GM23338 (cell line): ENCODE measurements at regions not wholly inside any gene's neighbourhood (a gene's known extent, or its start where the extent isn't known, plus 50 kb on each side); places are given as distances from the start of the nearest gene placed in this dataset.

ENCODE experiments used
- ATAC-seq: fragments of 200-7000 bp; cut with Tn5 transposase; 3 replicates; pipeline ENCODE4 v1.9.1; 2020
- DNase-seq: peaks from one replicate; pipeline ENCODE4 v3.0.0-alpha.2; 2015; ENCODE audit warnings: low spot score
- H2AFZ ChIP-seq: fragments of 200-600 bp; sonication (generic); 2 replicates; pipeline ENCODE4 v1.8.0; 2016; ENCODE audit warnings: antibody characterized with exemption, mild to moderate bottlenecking, moderate library complexity
- H3F3A ChIP-seq: fragments of 200-600 bp; sonication (generic); replicated peaks from 2 replicates; pipeline ENCODE4 v1.8.0; 2017; ENCODE audit warnings: antibody characterized with exemption, mixed run types, low read depth
- H3K27ac ChIP-seq: fragments of 200-600 bp; sonication (generic); 2 replicates; pipeline ENCODE4 v1.6.1; 2016; ENCODE audit warnings: low read depth
- H3K27me3 ChIP-seq: fragments of 200-600 bp; sonication (generic); 2 replicates; pipeline ENCODE4 v1.8.0; 2016; ENCODE audit warnings: mild to moderate bottlenecking, mixed run types, moderate library complexity; ENCODE audit not compliant: insufficient read depth
- H3K36me3 ChIP-seq: fragments of 200-600 bp; sonication (generic); 2 replicates; pipeline ENCODE4 v1.8.0; 2016; ENCODE audit warnings: mild to moderate bottlenecking; ENCODE audit not compliant: insufficient read depth
- H3K4me1 ChIP-seq: fragments of 200-600 bp; sonication (generic); 2 replicates; pipeline ENCODE4 v1.8.0; 2016; ENCODE audit warnings: mild to moderate bottlenecking, moderate library complexity; ENCODE audit not compliant: insufficient read depth
- H3K4me2 ChIP-seq: fragments of 200-600 bp; sonication (generic); 2 replicates; pipeline ENCODE4 v1.7.1; 2017; ENCODE audit warnings: mixed run types
- H3K4me3 ChIP-seq: fragments of 200-600 bp; sonication (generic); 2 replicates; pipeline ENCODE4 v1.6.1; 2016; ENCODE audit warnings: mixed run types
- H3K79me2 ChIP-seq: fragments of 200-600 bp; sonication (generic); replicated peaks from 2 replicates; pipeline ENCODE4 v1.8.0; 2017; ENCODE audit warnings: mild to moderate bottlenecking; ENCODE audit not compliant: insufficient read depth
- H3K9me2 ChIP-seq: fragments of 200-600 bp; sonication (generic); 2 replicates; pipeline ENCODE4 v1.8.0; 2017; ENCODE audit not compliant: insufficient read depth
- H4K20me1 ChIP-seq: fragments of 200-600 bp; sonication (generic); replicated peaks from 2 replicates; pipeline ENCODE4 v1.8.0; 2017; ENCODE audit warnings: mild to moderate bottlenecking; ENCODE audit not compliant: insufficient read depth
- H3K27ac Mint-ChIP-seq: 2 replicates; pipeline ENCODE4 v1.8.0; 2020; ENCODE audit warnings: inconsistent platforms, mild to moderate bottlenecking, moderate library complexity, mixed read lengths
- H3K27me3 Mint-ChIP-seq: 3 replicates; pipeline ENCODE4 v1.8.0; 2022; ENCODE audit warnings: low read depth, mild to moderate bottlenecking, moderate library complexity, mixed read lengths, inconsistent platforms; ENCODE audit not compliant: insufficient read depth, poor library complexity
- H3K36me3 Mint-ChIP-seq: 3 replicates; pipeline ENCODE4 v1.8.0; 2021; ENCODE audit warnings: low read depth, mild to moderate bottlenecking, inconsistent platforms, moderate library complexity, mixed read lengths
- H3K4me1 Mint-ChIP-seq: 3 replicates; pipeline ENCODE4 v1.8.0; 2020; ENCODE audit warnings: mild to moderate bottlenecking, inconsistent platforms, mixed read lengths
- H3K4me3 Mint-ChIP-seq: 3 replicates; pipeline ENCODE4 v1.8.0; 2021; ENCODE audit warnings: moderate library complexity, mild to moderate bottlenecking, inconsistent platforms, mixed read lengths
- H3K9me3 Mint-ChIP-seq: 3 replicates; pipeline ENCODE4 v1.8.0; 2020; ENCODE audit warnings: moderate library complexity, mild to moderate bottlenecking, inconsistent platforms, mixed read lengths
- CTCF ChIP-seq, 2 experiments: fragments of 200-600 bp in 1 of 2; sonication (generic) in 1 of 2; conservative IDR thresholded peaks; 2 replicates each; pipeline versions ENCODE4 v1.5.1 to v1.6.1; 2016 to 2017; ENCODE audit warnings: antibody characterized with exemption in 2 of 2, low read depth in 2 of 2, mild to moderate bottlenecking in 2 of 2, moderate library complexity in 1 of 2
- JUNB ChIP-seq: IDR thresholded peaks from one replicate; pipeline ENCODE4 v1.6.1; 2016; ENCODE audit warnings: antibody characterized with exemption; ENCODE audit not compliant: unreplicated experiment
- ZNF462 ChIP-seq: fragments of 250-450 bp; sonication (Bioruptor Pico); IDR thresholded peaks from 2 replicates; pipeline ENCODE4 v1.5.0; 2020; ENCODE audit warnings: mild to moderate bottlenecking, moderate library complexity

GRCh38 chr6:20024316-20024673 lies 187.1 kb downstream of the ID4 start (continued):
- TF ChIP-seq ZNF462 = no peak

GRCh38 chr6:20024978-20025377 lies 187.3 kb downstream of the MBOAT1 start:
- Mint-ChIP-seq H3K27ac (no peak overlapping the region), H3K9me3 (no peaks in the 10 kb centered on the region; the same call in 2 of the 3 replicates), H3K4me1 (peaks cover 5% of the 10 kb centered on the region; the same call in 2 of the 3 replicates), H3K27me3 (peaks cover 3% of the 10 kb centered on the region), H3K36me3 (no peaks in the 10 kb centered on the region), H3K4me3 (no peak overlapping the region)
- Histone ChIP-seq H3K9me2 (0 out of 2 replicates have a peak, but pooled peaks cover 2% of the 10 kb centered on the region), H4K20me1 (no peaks in the 10 kb centered on the region), H2AFZ (no peak overlapping the region), H3K4me3 (no peak overlapping the region), H3K4me1 (no peaks in the 10 kb centered on the region), H3K27me3 (no peaks in the 10 kb centered on the region), H3F3A (no peaks in the 10 kb centered on the region), H3K36me3 (no peaks in the 10 kb centered on the region), H3K79me2 (no peaks in the 10 kb centered on the region), H3K27ac (no peak overlapping the region), H3K4me2 (no peak overlapping the region)
- ATAC-seq (no peak), DNase-seq (no peak)
- TF ChIP-seq CTCF (conservative IDR thresholded peaks at IDR 0.05; ENCODE audit: low read depth in 2 of 2) = peak in 1 of 2 experiments; percentile 18; a peak in 2 of 4 replicates
- no peak for TF ChIP-seq JUNB
